ENCODE measurements at regions not wholly inside any gene's neighbourhood (a gene's known extent, or its start where the extent isn't known, plus 50 kb on each side); places are given as distances from the start of the nearest gene placed in this dataset.

GRCh38 chr5:173557123-173557903 lies 59.1 kb downstream of the BOD1 start:
- Histone ChIP-seq H3K9me3 (ENCODE audit: control insufficient read depth, low read depth, low read length) (no peaks in the 10 kb centered on the region), H3K36me3 (ENCODE audit: control insufficient read depth, insufficient read depth, low read length) (no peaks in the 10 kb centered on the region), H3K4me1 (ENCODE audit: control insufficient read depth, insufficient read depth, low read length) (no peaks in the 10 kb centered on the region), H3K27me3 (ENCODE audit: control insufficient read depth, insufficient read depth, low read length) (peaks cover 30% of the 10 kb centered on the region), H3K4me3 (ENCODE audit: low read length) (no peak overlapping the region), H3K27ac (ENCODE audit: low read length) (no peak overlapping the region)
- no CpG with 5 or more reads among the region's 12 CpGs for WGBS (ENCODE audit: insufficient coverage, low lambda C conversion rate)
- DNase-seq: no peak

- Histone ChIP-seq H3K4me1 (ENCODE audit: control insufficient read depth, insufficient read depth, low read length) (no peaks in the 10 kb centered on the region), H3K36me3 (ENCODE audit: control insufficient read depth, insufficient read depth, low read length) (no peaks in the 10 kb centered on the region), H3K4me3 (ENCODE audit: low read length) (no peak overlapping the region), H3K27ac (ENCODE audit: low read length) (no peak overlapping the region), H3K27me3 (ENCODE audit: control insufficient read depth, insufficient read depth, low read length) (peaks cover 30% of the 10 kb centered on the region), H3K9me3 (ENCODE audit: control insufficient read depth, low read depth, low read length) (no peaks in the 10 kb centered on the region)
- DNase-seq: no peak
- no CpG with 5 or more reads among the region's 8 CpGs for WGBS (ENCODE audit: insufficient coverage, low lambda C conversion rate)
Measured at GRCh38 chr5:173556142-173557028, 60.1 kb downstream of the BOD1 start.

GRCh38 chr5:173554989-173555705 lies 61.3 kb downstream of the BOD1 start:
- no peak overlapping the region for H3K27ac ChIP-seq (ENCODE audit: low read length)
- no peak overlapping the region for H3K4me3 ChIP-seq (ENCODE audit: low read length)
- H3K9me3 ChIP-seq (ENCODE audit: control insufficient read depth, low read depth, low read length): no peaks in the 10 kb centered on the region
- H3K36me3 ChIP-seq (ENCODE audit: control insufficient read depth, insufficient read depth, low read length): no peaks in the 10 kb centered on the region
- no peaks in the 10 kb centered on the region for H3K4me1 ChIP-seq (ENCODE audit: control insufficient read depth, insufficient read depth, low read length)
- DNase-seq: peak in 1 of 2 donors; percentile 4
- WGBS (ENCODE audit: insufficient coverage, low lambda C conversion rate): no CpG with 5 or more reads among the region's 30 CpGs
- H3K27me3 ChIP-seq (ENCODE audit: control insufficient read depth, insufficient read depth, low read length): peaks cover 30% of the 10 kb centered on the region

GRCh38 chr5:173554038-173554955 lies 62.2 kb downstream of the BOD1 start:
- DNase-seq: no peak
- Histone ChIP-seq H3K4me3 (ENCODE audit: low read length) (no peak overlapping the region), H3K27ac (ENCODE audit: low read length) (no peak overlapping the region), H3K9me3 (ENCODE audit: control insufficient read depth, low read depth, low read length) (no peaks in the 10 kb centered on the region), H3K27me3 (ENCODE audit: control insufficient read depth, insufficient read depth, low read length) (peaks cover 30% of the 10 kb centered on the region), H3K36me3 (ENCODE audit: control insufficient read depth, insufficient read depth, low read length) (no peaks in the 10 kb centered on the region), H3K4me1 (ENCODE audit: control insufficient read depth, insufficient read depth, low read length) (no peaks in the 10 kb centered on the region)
- WGBS (ENCODE audit: insufficient coverage, low lambda C conversion rate): no CpG with 5 or more reads among the region's 12 CpGs

- no peak overlapping the region for H3K4me3 ChIP-seq (ENCODE audit: low read length)
- no CpG with 5 or more reads among the region's 6 CpGs for WGBS (ENCODE audit: insufficient coverage, low lambda C conversion rate)
Measured at GRCh38 chr5:173550641-173551040, 65.8 kb downstream of the BOD1 start.

GRCh38 chr5:173549644-173550043 lies 66.8 kb downstream of the BOD1 start:
- no CpG with 5 or more reads among the region's 3 CpGs for WGBS (ENCODE audit: insufficient coverage, low lambda C conversion rate)
- no peak overlapping the region for H3K27ac ChIP-seq (ENCODE audit: low read length)
- H3K27me3 ChIP-seq (ENCODE audit: control insufficient read depth, insufficient read depth, low read length): peaks cover 6% of the 10 kb centered on the region
- DNase-seq: no peak
- no peak overlapping the region for H3K4me3 ChIP-seq (ENCODE audit: low read length)
- H3K36me3 ChIP-seq (ENCODE audit: control insufficient read depth, insufficient read depth, low read length): no peaks in the 10 kb centered on the region
- H3K4me1 ChIP-seq (ENCODE audit: control insufficient read depth, insufficient read depth, low read length): no peaks in the 10 kb centered on the region
- H3K9me3 ChIP-seq (ENCODE audit: control insufficient read depth, low read depth, low read length): no peaks in the 10 kb centered on the region

More at GRCh38 chr5:173550641-173551040, 65.8 kb downstream of the BOD1 start:
- Histone ChIP-seq H3K36me3 (ENCODE audit: control insufficient read depth, insufficient read depth, low read length) (no peaks in the 10 kb centered on the region), H3K9me3 (ENCODE audit: control insufficient read depth, low read depth, low read length) (no peaks in the 10 kb centered on the region), H3K27me3 (ENCODE audit: control insufficient read depth, insufficient read depth, low read length) (peaks cover 11% of the 10 kb centered on the region), H3K27ac (ENCODE audit: low read length) (no peak overlapping the region), H3K4me1 (ENCODE audit: control insufficient read depth, insufficient read depth, low read length) (no peaks in the 10 kb centered on the region)
- no peak for DNase-seq

GRCh38 chr5:173547579-173547978 lies 68.9 kb downstream of the BOD1 start:
- 100% methylated on average over 1 of the region's 3 CpGs for WGBS (ENCODE audit: insufficient coverage, low lambda C conversion rate)
- no peaks in the 10 kb centered on the region for H3K4me1 ChIP-seq (ENCODE audit: control insufficient read depth, insufficient read depth, low read length)
- H3K36me3 ChIP-seq (ENCODE audit: control insufficient read depth, insufficient read depth, low read length): no peaks in the 10 kb centered on the region
- H3K27ac ChIP-seq (ENCODE audit: low read length): no peak overlapping the region
- DNase-seq: no peak
- no peaks in the 10 kb centered on the region for H3K27me3 ChIP-seq (ENCODE audit: control insufficient read depth, insufficient read depth, low read length)
- H3K4me3 ChIP-seq (ENCODE audit: low read length): no peak overlapping the region
- H3K9me3 ChIP-seq (ENCODE audit: control insufficient read depth, low read depth, low read length): no peaks in the 10 kb centered on the region

GRCh38 chr5:173542964-173543363 lies 73.5 kb downstream of the BOD1 start:
- H3K27me3 ChIP-seq (ENCODE audit: control insufficient read depth, insufficient read depth, low read length): no peaks in the 10 kb centered on the region
- no CpG with 5 or more reads among the region's 9 CpGs for WGBS (ENCODE audit: insufficient coverage, low lambda C conversion rate)
- H3K4me3 ChIP-seq (ENCODE audit: low read length): no peak overlapping the region
- no peaks in the 10 kb centered on the region for H3K4me1 ChIP-seq (ENCODE audit: control insufficient read depth, insufficient read depth, low read length)
- no peak for DNase-seq
- no peak overlapping the region for H3K27ac ChIP-seq (ENCODE audit: low read length)
- no peaks in the 10 kb centered on the region for H3K9me3 ChIP-seq (ENCODE audit: control insufficient read depth, low read depth, low read length)
- H3K36me3 ChIP-seq (ENCODE audit: control insufficient read depth, insufficient read depth, low read length): no peaks in the 10 kb centered on the region

GRCh38 chr5:173542159-173542558 lies 74.3 kb downstream of the BOD1 start:
- no peak for DNase-seq
- no peaks in the 10 kb centered on the region for H3K36me3 ChIP-seq (ENCODE audit: control insufficient read depth, insufficient read depth, low read length)
- H3K4me1 ChIP-seq (ENCODE audit: control insufficient read depth, insufficient read depth, low read length): no peaks in the 10 kb centered on the region
- no peaks in the 10 kb centered on the region for H3K9me3 ChIP-seq (ENCODE audit: control insufficient read depth, low read depth, low read length)
- H3K27me3 ChIP-seq (ENCODE audit: control insufficient read depth, insufficient read depth, low read length): no peaks in the 10 kb centered on the region
- no peak overlapping the region for H3K4me3 ChIP-seq (ENCODE audit: low read length)
- WGBS (ENCODE audit: insufficient coverage, low lambda C conversion rate): no CpG with 5 or more reads among the region's 4 CpGs
- H3K27ac ChIP-seq (ENCODE audit: low read length): no peak overlapping the region

Measured in large intestine (tissue), 3 donors.